Neural cell (in vitro differentiated cells): ENCODE measurements at regions not wholly inside any gene's neighbourhood (a gene's known extent, or its start where the extent isn't known, plus 50 kb on each side); places are given as distances from the start of the nearest gene placed in this dataset.

Experiments used
- H2AFZ ChIP-seq: fragments of 200-600, 300-800 bp; sonication (generic), shearing (Covaris generic); 2 replicates; pipeline ENCODE4 v1.6.0; 2014; ENCODE audit warnings: low read depth, mild to moderate bottlenecking, antibody characterized with exemption, low read length, moderate library complexity
- H3F3A ChIP-seq: fragments of 200-600 bp; shearing (Covaris generic); 2 replicates; pipeline ENCODE4 v1.6.1; 2016; ENCODE audit warnings: mild to moderate bottlenecking, moderate library complexity, mixed read lengths, antibody characterized with exemption, low read length; ENCODE audit not compliant: insufficient read depth, poor library complexity, severe bottlenecking
- H3K27ac ChIP-seq: fragments of 200-600, 300-800 bp; sonication (generic), shearing (Covaris generic); 2 replicates; pipeline ENCODE4 v1.5.1; 2014; ENCODE audit warnings: mild to moderate bottlenecking, low read length, moderate library complexity
- H3K27me3 ChIP-seq: fragments of 300-800, 200-600 bp; sonication (generic), shearing (Covaris generic); 2 replicates; pipeline ENCODE4 v1.6.0; 2014; ENCODE audit warnings: mild to moderate bottlenecking, low read depth, low read length, moderate library complexity; ENCODE audit not compliant: insufficient read depth
- H3K36me3 ChIP-seq: fragments of 300-800, 200-600 bp; sonication (generic), shearing (Covaris generic); 2 replicates; pipeline ENCODE4 v1.5.1; 2014; ENCODE audit warnings: mild to moderate bottlenecking, antibody characterized with exemption, low read length, moderate library complexity; ENCODE audit not compliant: insufficient read depth
- H3K4me2 ChIP-seq: fragments of 300-800, 200-600 bp; sonication (generic), shearing (Covaris generic); 2 replicates; pipeline ENCODE4 v1.6.0; 2014; ENCODE audit warnings: mild to moderate bottlenecking, low read length
- H3K4me3 ChIP-seq: fragments of 300-800, 200-600 bp; sonication (generic), shearing (Covaris generic); 2 replicates; pipeline ENCODE4 v1.5.1; 2014; ENCODE audit warnings: mild to moderate bottlenecking, low read length, moderate library complexity
- H3K79me2 ChIP-seq: fragments of 200-600 bp; shearing (Covaris generic); replicated peaks from 2 replicates; pipeline ENCODE4 v1.6.0; 2014; ENCODE audit warnings: mild to moderate bottlenecking, low read length, moderate library complexity; ENCODE audit not compliant: insufficient read depth
- H3K9ac ChIP-seq: fragments of 300-800, 200-600 bp; sonication (generic), shearing (Covaris generic); 2 replicates; pipeline ENCODE4 v1.6.1; 2016; ENCODE audit warnings: mild to moderate bottlenecking, low read length, mixed read lengths
- H3K9me2 ChIP-seq: fragments of 200-600 bp; shearing (Covaris generic); 2 replicates; pipeline ENCODE4 v1.6.1; 2016; ENCODE audit warnings: mild to moderate bottlenecking, low read length, mixed read lengths; ENCODE audit not compliant: insufficient read depth
- H3K9me3 ChIP-seq: fragments of 200-600, 300-800 bp; sonication (generic), shearing (Covaris generic); 2 replicates; pipeline ENCODE4 v1.6.1; 2016; ENCODE audit warnings: mild to moderate bottlenecking, mixed run types, low read length, moderate library complexity, mixed read lengths
- H4K20me1 ChIP-seq: fragments of 200-600 bp; shearing (Covaris generic); 2 replicates; pipeline ENCODE4 v1.6.1; 2016; ENCODE audit warnings: mild to moderate bottlenecking, mixed run types; ENCODE audit not compliant: insufficient read depth
- EP300 ChIP-seq: fragments of 450-650 bp; conservative IDR thresholded peaks from 2 replicates; pipeline ENCODE4 v1.6.1; 2014; ENCODE audit warnings: antibody characterized with exemption, mild to moderate bottlenecking, moderate library complexity; ENCODE audit not compliant: poor library complexity, severe bottlenecking
- EZH2 ChIP-seq: fragments of 200-600, 300-800 bp; shearing (Covaris generic), sonication (generic); IDR thresholded peaks from 2 replicates; pipeline ENCODE4 v1.6.1; 2014; ENCODE audit warnings: antibody characterized with exemption, low read length, borderline replicate concordance, mild to moderate bottlenecking; ENCODE audit not compliant: insufficient read depth, poor library complexity, severe bottlenecking
- MXI1 ChIP-seq: fragments of 450-650 bp; conservative IDR thresholded peaks from 2 replicates; pipeline ENCODE4 v1.6.1; 2014; ENCODE audit warnings: antibody characterized with exemption, mild to moderate bottlenecking; ENCODE audit not compliant: poor library complexity, severe bottlenecking
- POLR2AphosphoS5 ChIP-seq: IDR thresholded peaks from 2 replicates; pipeline ENCODE4 v1.6.1; 2012
- RAD21 ChIP-seq: fragments of 450-650 bp; conservative IDR thresholded peaks from 2 replicates; pipeline ENCODE4 v1.6.1; 2014; ENCODE audit warnings: antibody characterized with exemption, mild to moderate bottlenecking, moderate library complexity
- SMC3 ChIP-seq: fragments of 450-650 bp; conservative IDR thresholded peaks from 2 replicates; pipeline ENCODE4 v1.6.1; 2014; ENCODE audit warnings: antibody characterized with exemption, mild to moderate bottlenecking, moderate library complexity; ENCODE audit not compliant: poor library complexity
- TAF1 ChIP-seq: IDR thresholded peaks from 2 replicates; pipeline ENCODE4 v1.6.1; 2012; ENCODE audit warnings: low read depth
- TF ChIP-seq, protein P1 (sequence below): fragments of 450-650 bp; IDR thresholded peaks from 2 replicates; pipeline ENCODE4 v1.5.1; 2014; ENCODE audit warnings: antibody characterized with exemption, mild to moderate bottlenecking, moderate library complexity; ENCODE audit not compliant: poor library complexity, severe bottlenecking
- TF ChIP-seq, protein P2 (sequence below): IDR thresholded peaks from 2 replicates; pipeline ENCODE4 v1.6.1; 2012; ENCODE audit warnings: borderline replicate concordance

GRCh38 chr4:43244688-43245382, 352.3 kb downstream of the GRXCR1 start:
- no peaks in the 10 kb centered on the region for H3K9me3 ChIP-seq
- no peak overlapping the region for H3K9ac ChIP-seq
- no peaks in the 10 kb centered on the region for H3K79me2 ChIP-seq
- no peak overlapping the region for H3K4me2 ChIP-seq
- H3F3A ChIP-seq = no peaks in the 10 kb centered on the region
- no peak overlapping the region for H2AFZ ChIP-seq
- TF ChIP-seq, protein P1, sequence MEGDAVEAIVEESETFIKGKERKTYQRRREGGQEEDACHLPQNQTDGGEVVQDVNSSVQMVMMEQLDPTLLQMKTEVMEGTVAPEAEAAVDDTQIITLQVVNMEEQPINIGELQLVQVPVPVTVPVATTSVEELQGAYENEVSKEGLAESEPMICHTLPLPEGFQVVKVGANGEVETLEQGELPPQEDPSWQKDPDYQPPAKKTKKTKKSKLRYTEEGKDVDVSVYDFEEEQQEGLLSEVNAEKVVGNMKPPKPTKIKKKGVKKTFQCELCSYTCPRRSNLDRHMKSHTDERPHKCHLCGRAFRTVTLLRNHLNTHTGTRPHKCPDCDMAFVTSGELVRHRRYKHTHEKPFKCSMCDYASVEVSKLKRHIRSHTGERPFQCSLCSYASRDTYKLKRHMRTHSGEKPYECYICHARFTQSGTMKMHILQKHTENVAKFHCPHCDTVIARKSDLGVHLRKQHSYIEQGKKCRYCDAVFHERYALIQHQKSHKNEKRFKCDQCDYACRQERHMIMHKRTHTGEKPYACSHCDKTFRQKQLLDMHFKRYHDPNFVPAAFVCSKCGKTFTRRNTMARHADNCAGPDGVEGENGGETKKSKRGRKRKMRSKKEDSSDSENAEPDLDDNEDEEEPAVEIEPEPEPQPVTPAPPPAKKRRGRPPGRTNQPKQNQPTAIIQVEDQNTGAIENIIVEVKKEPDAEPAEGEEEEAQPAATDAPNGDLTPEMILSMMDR = no peak
- no peak for TF ChIP-seq POLR2AphosphoS5
- TF ChIP-seq EP300 = no peak
- TF ChIP-seq RAD21 = no peak
- no peak for TF ChIP-seq TAF1
- TF ChIP-seq SMC3 = no peak
- TF ChIP-seq, protein P2, sequence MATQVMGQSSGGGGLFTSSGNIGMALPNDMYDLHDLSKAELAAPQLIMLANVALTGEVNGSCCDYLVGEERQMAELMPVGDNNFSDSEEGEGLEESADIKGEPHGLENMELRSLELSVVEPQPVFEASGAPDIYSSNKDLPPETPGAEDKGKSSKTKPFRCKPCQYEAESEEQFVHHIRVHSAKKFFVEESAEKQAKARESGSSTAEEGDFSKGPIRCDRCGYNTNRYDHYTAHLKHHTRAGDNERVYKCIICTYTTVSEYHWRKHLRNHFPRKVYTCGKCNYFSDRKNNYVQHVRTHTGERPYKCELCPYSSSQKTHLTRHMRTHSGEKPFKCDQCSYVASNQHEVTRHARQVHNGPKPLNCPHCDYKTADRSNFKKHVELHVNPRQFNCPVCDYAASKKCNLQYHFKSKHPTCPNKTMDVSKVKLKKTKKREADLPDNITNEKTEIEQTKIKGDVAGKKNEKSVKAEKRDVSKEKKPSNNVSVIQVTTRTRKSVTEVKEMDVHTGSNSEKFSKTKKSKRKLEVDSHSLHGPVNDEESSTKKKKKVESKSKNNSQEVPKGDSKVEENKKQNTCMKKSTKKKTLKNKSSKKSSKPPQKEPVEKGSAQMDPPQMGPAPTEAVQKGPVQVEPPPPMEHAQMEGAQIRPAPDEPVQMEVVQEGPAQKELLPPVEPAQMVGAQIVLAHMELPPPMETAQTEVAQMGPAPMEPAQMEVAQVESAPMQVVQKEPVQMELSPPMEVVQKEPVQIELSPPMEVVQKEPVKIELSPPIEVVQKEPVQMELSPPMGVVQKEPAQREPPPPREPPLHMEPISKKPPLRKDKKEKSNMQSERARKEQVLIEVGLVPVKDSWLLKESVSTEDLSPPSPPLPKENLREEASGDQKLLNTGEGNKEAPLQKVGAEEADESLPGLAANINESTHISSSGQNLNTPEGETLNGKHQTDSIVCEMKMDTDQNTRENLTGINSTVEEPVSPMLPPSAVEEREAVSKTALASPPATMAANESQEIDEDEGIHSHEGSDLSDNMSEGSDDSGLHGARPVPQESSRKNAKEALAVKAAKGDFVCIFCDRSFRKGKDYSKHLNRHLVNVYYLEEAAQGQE = no peak
- no peak for TF ChIP-seq MXI1
- TF ChIP-seq EZH2 = no peak
- H3K36me3 ChIP-seq = no peaks in the 10 kb centered on the region
- no peaks in the 10 kb centered on the region for H4K20me1 ChIP-seq
- no peaks in the 10 kb centered on the region for H3K9me2 ChIP-seq
- no peak overlapping the region for H3K27ac ChIP-seq
- H3K4me3 ChIP-seq = no peak overlapping the region
- H3K27me3 ChIP-seq = no peaks in the 10 kb centered on the region

GRCh38 chr4:43251841-43252240, 359.3 kb downstream of the GRXCR1 start:
- Histone ChIP-seq H3K4me3 (no peak overlapping the region), H3K9me3 (no peaks in the 10 kb centered on the region), H3K9me2 (no peaks in the 10 kb centered on the region), H4K20me1 (no peaks in the 10 kb centered on the region), H3F3A (no peaks in the 10 kb centered on the region), H3K36me3 (no peaks in the 10 kb centered on the region), H2AFZ (no peak overlapping the region), H3K4me2 (no peak overlapping the region), H3K27ac (no peak overlapping the region), H3K27me3 (no peaks in the 10 kb centered on the region), H3K9ac (no peak overlapping the region), H3K79me2 (no peaks in the 10 kb centered on the region)
- TF ChIP-seq MXI1 (no peak), SMC3 (no peak), POLR2AphosphoS5 (no peak), EP300 (no peak), EZH2 (no peak), TAF1 (no peak), RAD21 (no peak)
- TF ChIP-seq, protein P2 = no peak
- TF ChIP-seq, protein P1 = no peak
